ENCODE measurements at regions not wholly inside any gene's neighbourhood (a gene's known extent, or its start where the extent isn't known, plus 50 kb on each side); places are given as distances from the start of the nearest gene placed in this dataset.

- no peak for TF ChIP-seq CTCF (IDR thresholded peaks at IDR 0.05; ENCODE audit: poor library complexity, severe bottlenecking)
- peak; percentile 81 for TF ChIP-seq POLR2AphosphoS5 (IDR thresholded peaks at IDR 0.05)
- TF ChIP-seq EP300 (conservative IDR thresholded peaks at IDR 0.05; ENCODE audit: poor library complexity, severe bottlenecking), result peak; percentile 93
Measured at GRCh38 chr2:6309415-6310255, 556.1 kb downstream of the CMPK2 start.

All from neural cell (in vitro differentiated cells).